CD4-positive, alpha-beta T cell treated with Interleukin-4 for 1 hour (primary cell): ENCODE measurements at regions not wholly inside any gene's neighbourhood (a gene's known extent, or its start where the extent isn't known, plus 50 kb on each side); places are given as distances from the start of the nearest gene placed in this dataset.

Experiments used
- DNase-seq, 2 donors: peaks; one replicate each; pipeline ENCODE4 v3.0.0-alpha.2; 2020 to 2022

- DNase-seq, result no peak
These were observed 312.7 kb downstream of the PTPRU start for GRCh38 chr1:29549001-29549400.

DNA sequence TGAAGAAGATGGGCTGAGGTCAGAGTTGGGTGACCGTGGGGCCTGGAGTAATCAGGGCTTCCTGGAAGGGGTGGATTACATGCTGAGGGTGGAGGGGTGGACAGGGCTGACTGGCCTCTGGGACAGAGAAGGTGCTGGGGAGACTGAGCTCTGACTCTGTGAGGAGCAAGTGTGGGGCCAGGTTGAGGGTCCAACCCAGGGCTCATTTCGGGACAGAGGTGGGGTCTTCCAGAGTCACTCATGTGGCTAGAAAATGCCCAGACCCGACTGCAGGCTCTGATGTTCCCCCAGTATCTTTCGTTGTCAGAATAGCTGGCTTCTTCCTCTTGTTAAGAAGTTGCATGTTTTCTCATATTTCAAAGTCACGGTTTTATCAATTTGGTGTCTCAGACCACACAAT, 311.8 kb downstream of the PTPRU start:
- no peak for DNase-seq

DNA sequence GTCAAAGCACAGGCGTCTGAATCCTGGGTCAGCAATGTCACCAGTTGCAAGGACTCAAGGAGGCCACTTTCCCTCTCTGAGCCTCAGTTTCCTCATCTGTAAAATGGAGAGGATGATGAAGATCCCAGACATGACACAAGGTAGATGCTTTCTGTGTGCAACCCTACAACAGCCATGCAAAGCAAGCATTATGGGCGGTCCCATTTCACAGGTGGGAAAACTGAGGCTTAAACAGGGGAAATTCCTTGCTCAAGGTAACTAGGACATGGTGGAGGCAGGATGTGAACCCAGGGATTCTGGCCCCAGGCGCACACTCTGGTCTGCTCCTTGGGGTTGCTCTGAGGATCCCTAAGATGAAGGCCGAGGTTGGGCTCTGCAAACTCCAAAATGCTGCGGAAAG, 311.0 kb downstream of the PTPRU start:
- DNase-seq, result no peak

GRCh38 chr1:29546496-29546895, 310.2 kb downstream of the PTPRU start:
- DNase-seq, result no peak

GRCh38 chr1:29544406-29544805, 308.1 kb downstream of the PTPRU start:
- DNase-seq, result no peak

- DNase-seq, result no peak
These were observed 307.3 kb downstream of the PTPRU start for GRCh38 chr1:29543586-29543985.

- no peak for DNase-seq
These were observed 306.2 kb downstream of the PTPRU start for GRCh38 chr1:29542548-29542947.

- DNase-seq, result no peak
These were observed 305.3 kb downstream of the PTPRU start for GRCh38 chr1:29541631-29542030.

GRCh38 chr1:29540801-29541357, 304.6 kb downstream of the PTPRU start:
- DNase-seq, result no peak

GRCh38 chr1:29539971-29540370, 303.6 kb downstream of the PTPRU start:
- no peak for DNase-seq

DNA sequence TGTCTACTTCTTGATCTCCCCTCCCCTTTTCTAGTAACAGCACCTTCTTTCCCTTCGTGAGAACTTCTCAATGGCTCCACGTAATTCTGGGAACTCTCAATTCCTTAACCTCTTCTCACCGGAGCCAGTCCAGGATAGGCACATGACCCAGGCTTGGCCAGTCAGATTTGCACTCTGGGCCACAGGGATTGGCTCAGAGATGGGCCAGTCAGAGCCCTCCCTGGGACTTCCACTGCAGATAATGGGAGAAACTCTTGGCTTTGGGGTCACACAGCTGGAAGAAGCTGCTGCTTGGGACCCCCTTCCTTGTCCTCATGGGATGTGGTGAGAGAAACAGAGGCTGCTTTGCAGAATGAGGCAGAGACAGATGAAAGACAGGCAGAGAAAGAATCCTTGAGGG, 302.3 kb downstream of the PTPRU start:
- no peak for DNase-seq

DNA sequence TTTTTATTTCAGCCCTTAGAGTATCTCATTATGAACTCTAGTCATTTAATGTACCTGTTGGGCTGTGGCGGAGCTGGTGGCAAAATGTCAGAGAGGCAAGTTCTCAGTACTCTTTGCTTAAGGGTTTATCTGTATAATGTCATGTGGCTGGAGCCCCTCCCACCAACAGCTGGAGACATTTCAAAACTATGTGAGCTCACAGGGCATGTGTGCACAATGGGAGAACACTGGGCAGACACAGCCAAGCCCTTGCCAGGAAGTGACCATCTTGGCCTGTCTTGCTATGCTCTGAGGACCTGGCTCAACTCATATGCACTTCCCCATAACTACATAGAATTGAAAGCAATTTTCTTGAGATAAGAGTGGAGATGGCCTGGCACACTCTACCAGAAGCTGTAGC, 296.4 kb downstream of the PTPRU start:
- no peak for DNase-seq

DNA sequence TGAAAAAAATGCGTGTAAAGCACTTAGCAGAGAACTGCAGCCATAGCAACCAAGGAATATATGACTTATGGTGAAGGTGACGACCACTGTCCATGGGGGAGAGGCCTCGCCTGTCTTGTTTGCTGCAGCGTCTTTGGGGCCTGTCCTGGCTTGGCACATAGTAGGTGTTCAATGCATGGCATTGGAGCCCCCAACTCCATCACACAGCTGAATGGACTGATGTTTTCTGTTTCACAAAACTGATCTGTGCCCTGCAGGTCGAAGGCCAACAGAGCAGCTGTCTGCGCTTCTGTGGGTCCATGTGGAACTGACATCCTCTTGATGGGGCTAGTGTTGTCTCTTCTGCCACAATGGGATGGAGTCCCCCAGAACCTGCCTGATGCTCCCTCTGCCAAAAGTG, 296.0 kb downstream of the PTPRU start:
- DNase-seq, result no peak

DNA sequence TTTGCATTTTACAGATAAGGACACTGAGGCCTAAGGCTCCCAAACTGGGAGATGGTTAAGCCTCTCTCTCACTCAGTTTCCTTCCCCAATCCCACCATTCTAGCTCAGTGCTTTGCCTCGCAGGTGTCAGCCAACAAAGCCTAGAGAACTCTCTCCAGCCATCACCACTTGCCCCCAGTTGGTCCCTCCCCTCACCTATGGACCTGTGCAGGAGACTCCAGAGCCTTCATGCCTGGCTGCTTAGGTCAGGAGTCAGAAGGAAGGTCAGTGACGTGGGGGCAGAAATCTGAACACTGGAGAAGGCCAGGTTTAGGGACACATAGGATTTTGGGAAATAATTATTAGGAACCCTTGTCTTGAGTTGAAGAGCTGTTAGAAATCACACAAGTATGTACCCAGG, 295.3 kb downstream of the PTPRU start:
- DNase-seq, result no peak

DNA sequence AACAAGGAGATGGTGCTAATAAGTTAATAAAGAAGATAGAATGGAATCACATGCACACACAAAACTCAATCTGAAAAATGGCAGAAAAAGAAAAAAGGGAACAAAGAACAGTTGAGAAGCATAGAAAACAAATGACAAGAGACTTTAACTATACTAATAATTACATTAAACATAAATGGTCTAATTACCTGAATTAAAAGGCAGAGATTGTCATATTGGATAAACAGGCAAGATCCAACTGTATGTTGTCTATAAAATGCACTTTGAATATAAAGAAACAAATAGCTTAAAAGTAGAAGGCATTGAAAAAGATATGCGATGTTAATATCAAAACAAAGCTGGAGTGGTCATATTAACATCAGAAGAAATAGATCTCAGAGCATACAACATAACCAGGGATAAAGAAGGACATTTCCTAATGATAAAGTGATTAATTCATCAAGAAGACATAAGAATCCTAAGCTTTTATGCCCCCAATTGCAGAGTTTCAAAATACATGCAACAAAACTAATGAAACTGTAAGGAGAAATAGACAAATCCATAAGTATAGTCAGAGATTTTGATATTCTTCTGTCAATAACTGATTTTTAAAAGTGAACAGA, 293.5 kb downstream of the PTPRU start:
- no peak for DNase-seq

GRCh38 chr1:29527314-29528004, 291.1 kb downstream of the PTPRU start:
- DNase-seq, result no peak

GRCh38 chr1:29525941-29526340, 289.6 kb downstream of the PTPRU start:
- no peak for DNase-seq

GRCh38 chr1:29524285-29525065, 288.2 kb downstream of the PTPRU start:
- no peak for DNase-seq

DNA sequence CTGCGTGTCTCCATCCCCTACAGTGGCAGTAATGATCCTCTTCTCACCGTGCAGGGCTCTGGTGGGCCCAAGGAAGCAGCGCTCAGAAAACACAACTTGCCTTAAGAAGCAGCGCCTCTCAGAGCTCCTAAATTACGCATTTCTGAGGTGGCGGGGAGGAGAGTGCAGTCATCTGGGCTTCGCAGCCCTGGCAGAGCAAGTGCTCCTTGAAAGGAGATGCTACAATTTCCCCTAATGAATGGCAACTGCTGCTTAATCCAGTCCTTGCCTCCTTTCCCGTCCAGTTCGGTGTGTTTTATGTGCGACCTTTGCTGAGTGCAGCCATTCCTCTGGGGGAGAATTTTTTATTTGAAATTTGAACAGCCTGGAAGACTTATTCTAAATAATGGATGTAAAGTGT, 287.3 kb downstream of the PTPRU start:
- DNase-seq, result no peak

- DNase-seq, result no peak
These were observed 286.8 kb downstream of the PTPRU start for GRCh38 chr1:29523136-29523535.

- DNase-seq, result no peak
These were observed 285.7 kb downstream of the PTPRU start for GRCh38 chr1:29521811-29522580.

DNA sequence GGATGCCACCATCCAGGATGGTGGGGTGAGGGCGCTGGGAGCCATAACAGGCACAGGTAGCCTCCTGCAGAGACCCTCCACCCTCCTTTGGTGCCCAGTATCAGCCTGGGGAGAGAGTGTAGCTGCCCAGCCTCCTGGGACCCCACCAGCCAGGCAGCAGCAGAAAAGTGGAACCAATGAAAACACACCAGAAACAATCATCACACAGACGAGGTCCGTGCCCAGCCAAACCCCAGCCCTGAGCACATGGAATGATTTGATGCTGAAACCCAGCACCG, 285.1 kb downstream of the PTPRU start:
- DNase-seq, result no peak
